ENCODE measurements at regions not wholly inside any gene's neighbourhood (a gene's known extent, or its start where the extent isn't known, plus 50 kb on each side); places are given as distances from the start of the nearest gene placed in this dataset.

- DNase-seq (ENCODE audit: low spot score): no peak
- in situ Hi-C loops (cut with MboI; ENCODE audit: low sequenced_read_pairs, unreplicated experiment): no loop called here
- TF ChIP-seq CTCF (IDR thresholded peaks at IDR 0.05; ENCODE audit: borderline replicate concordance, control extremely low read depth, extremely low read depth, insufficient read depth, missing control alignments): no peak
Measured at GRCh38 chr15:66953523-66954229, 111.7 kb upstream of the SMAD3 start.

GRCh38 chr15:66954601-66955000 lies 110.8 kb upstream of the SMAD3 start:
- TF ChIP-seq CTCF (IDR thresholded peaks at IDR 0.05; ENCODE audit: borderline replicate concordance, control extremely low read depth, extremely low read depth, insufficient read depth, missing control alignments): no peak
- no peak for DNase-seq (ENCODE audit: low spot score)
- in situ Hi-C loops (cut with MboI; ENCODE audit: low sequenced_read_pairs, unreplicated experiment): no loop called here

- DNase-seq (ENCODE audit: low spot score): no peak
- in situ Hi-C loops (cut with MboI; ENCODE audit: low sequenced_read_pairs, unreplicated experiment): no loop called here
- no peak for TF ChIP-seq CTCF (IDR thresholded peaks at IDR 0.05; ENCODE audit: borderline replicate concordance, control extremely low read depth, extremely low read depth, insufficient read depth, missing control alignments)
Measured at GRCh38 chr15:66955001-66955516, 110.3 kb upstream of the SMAD3 start.

GRCh38 chr15:66955871-66956585 lies 109.4 kb upstream of the SMAD3 start:
- DNase-seq (ENCODE audit: low spot score): no peak
- no peak for TF ChIP-seq CTCF (IDR thresholded peaks at IDR 0.05; ENCODE audit: borderline replicate concordance, control extremely low read depth, extremely low read depth, insufficient read depth, missing control alignments)
- in situ Hi-C loops (cut with MboI; ENCODE audit: low sequenced_read_pairs, unreplicated experiment): no loop called here

- no peak for DNase-seq (ENCODE audit: low spot score)
- TF ChIP-seq CTCF (IDR thresholded peaks at IDR 0.05; ENCODE audit: borderline replicate concordance, control extremely low read depth, extremely low read depth, insufficient read depth, missing control alignments): no peak
- in situ Hi-C loops (cut with MboI; ENCODE audit: low sequenced_read_pairs, unreplicated experiment): no loop called here
Measured at GRCh38 chr15:66956672-66957430, 108.6 kb upstream of the SMAD3 start.

- TF ChIP-seq CTCF (IDR thresholded peaks at IDR 0.05; ENCODE audit: borderline replicate concordance, control extremely low read depth, extremely low read depth, insufficient read depth, missing control alignments): no peak
- no peak for DNase-seq (ENCODE audit: low spot score)
- in situ Hi-C loops (cut with MboI; ENCODE audit: low sequenced_read_pairs, unreplicated experiment): no loop called here
Measured at GRCh38 chr15:66957431-66957720, 108.0 kb upstream of the SMAD3 start.

Measured in GM13976 (cell line).